GM21529 (cell line): ENCODE measurements at regions not wholly inside any gene's neighbourhood (a gene's known extent, or its start where the extent isn't known, plus 50 kb on each side); places are given as distances from the start of the nearest gene placed in this dataset.

Experiments
- ATAC-seq: cut with Tn5 transposase; IDR thresholded peaks from one replicate; pipeline ENCODE4 v1.9.1; 2021; ENCODE audit not compliant: unreplicated experiment

- no peak for ATAC-seq
Measured at GRCh38 chr6:138550346-138550767, 51.1 kb upstream of the NHSL1 start.

GRCh38 chr6:138554146-138554545, 54.9 kb upstream of the NHSL1 start:
- no peak for ATAC-seq

DNA sequence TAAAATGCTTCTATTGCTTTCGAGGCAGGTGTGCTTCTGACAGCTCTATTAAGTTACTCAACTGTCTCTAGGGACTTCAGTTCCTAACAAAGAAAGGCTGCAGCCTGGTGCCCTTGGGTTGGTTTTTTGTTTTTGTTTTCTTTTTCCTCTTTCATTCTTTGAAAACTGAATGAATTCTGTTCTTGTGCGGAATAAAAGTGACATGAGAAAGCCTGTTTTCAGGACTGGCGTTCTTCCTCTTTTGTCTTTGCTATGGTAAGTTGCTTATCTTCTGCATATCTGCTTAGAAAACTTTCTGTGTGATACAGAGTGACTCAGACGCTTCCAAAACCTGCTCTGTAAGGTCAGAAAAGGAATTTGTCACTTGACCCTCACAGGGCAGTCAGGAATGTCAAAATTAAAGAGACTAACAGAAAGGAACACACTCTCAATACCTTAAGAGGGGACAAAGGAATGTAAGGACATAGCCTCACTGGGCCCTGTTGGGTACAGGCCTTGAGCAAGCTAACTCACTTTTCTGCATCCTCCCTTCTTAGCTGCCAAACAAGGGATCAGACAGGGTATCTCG, 56.2 kb upstream of the NHSL1 start:
- ATAC-seq: no peak

GRCh38 chr6:138557147-138557546, 57.9 kb upstream of the NHSL1 start:
- ATAC-seq: no peak

GRCh38 chr6:138559143-138559542, 59.8 kb upstream of the NHSL1 start:
- no peak for ATAC-seq

GRCh38 chr6:138560130-138560860, 61.0 kb upstream of the NHSL1 start:
- no peak for ATAC-seq

DNA sequence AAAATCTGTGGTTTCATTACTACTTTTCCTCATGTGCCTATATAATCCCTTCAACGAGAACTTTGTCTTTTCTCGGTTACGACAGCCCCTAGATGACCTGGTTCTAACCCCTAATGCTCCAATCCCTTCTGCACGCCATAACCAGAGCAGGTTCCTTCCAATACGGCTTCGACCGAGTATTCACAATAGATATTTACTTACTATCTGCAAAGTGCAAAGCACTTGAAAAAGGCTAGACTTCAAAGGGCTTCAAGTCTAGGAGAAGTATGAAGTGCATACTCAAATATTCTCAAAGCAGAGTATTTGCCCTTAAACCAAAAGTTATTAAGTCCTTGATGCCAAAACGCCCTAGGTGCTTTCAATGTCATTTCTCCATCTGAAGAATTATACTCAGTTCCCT, 63.4 kb upstream of the NHSL1 start:
- no peak for ATAC-seq

DNA sequence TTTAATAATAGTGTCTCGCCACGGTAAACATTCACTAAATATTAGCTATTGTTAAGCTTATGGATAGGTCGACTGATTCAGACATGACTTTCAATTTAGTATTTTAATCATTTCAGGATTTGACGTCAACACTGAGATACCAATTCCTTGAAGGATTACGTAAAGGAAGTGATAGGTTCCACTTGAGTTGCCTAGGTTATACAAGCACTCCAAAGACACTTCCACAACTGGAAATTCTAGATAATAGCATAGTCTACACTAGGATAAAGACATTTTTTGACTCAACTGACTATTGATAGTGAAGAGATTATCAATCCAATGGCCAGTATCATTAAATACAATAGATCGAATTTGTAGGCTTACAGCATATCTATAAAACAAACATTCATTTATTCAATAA, 63.9 kb upstream of the NHSL1 start:
- no peak for ATAC-seq

DNA sequence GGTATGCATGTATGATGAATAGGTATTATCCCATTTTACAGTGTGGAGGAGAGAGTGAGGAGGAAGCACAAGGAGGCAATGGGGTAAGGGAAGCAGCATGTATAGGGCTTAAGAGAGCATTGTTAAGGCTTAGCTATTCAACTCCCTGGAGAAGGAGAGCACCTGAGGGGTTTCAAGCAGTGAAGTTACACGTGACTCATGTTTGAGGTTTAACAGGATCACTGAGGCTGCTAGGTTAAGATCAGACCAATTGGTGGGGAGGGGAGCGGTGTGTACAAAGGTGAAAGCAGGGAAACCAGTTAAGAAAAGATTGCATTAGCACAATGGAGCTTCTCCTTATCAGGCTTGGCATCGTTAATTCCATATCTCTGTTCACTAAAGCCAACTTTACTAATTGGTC, 64.4 kb upstream of the NHSL1 start:
- ATAC-seq: no peak

DNA sequence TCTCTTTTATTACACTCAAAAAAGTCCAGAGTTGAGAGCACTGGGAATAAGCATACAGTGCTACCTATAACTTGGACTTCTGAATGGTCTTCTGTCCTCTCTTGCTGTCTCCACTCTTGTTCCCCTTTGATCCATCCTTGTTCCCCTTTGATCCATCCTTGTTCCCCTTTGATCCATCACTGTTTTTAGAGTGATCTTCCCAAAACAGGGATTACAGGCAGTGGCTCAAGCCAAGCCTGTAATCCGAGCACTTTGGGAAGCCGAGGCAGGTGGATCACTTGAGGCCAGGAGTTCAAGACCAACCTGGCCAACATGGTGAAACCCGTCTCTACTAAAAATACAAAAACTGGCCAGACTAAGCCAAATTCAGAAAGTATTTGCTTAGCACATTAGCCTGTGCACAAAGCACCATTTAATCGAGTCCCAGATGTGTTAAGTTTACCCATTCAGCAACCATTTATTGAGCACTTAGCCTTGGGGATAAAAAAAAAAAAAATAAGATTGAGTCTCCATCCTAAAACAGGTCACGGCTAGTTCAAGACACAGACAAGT, 65.0 kb upstream of the NHSL1 start:
- no peak for ATAC-seq

GRCh38 chr6:138567052-138567451, 67.8 kb upstream of the NHSL1 start:
- no peak for ATAC-seq

DNA sequence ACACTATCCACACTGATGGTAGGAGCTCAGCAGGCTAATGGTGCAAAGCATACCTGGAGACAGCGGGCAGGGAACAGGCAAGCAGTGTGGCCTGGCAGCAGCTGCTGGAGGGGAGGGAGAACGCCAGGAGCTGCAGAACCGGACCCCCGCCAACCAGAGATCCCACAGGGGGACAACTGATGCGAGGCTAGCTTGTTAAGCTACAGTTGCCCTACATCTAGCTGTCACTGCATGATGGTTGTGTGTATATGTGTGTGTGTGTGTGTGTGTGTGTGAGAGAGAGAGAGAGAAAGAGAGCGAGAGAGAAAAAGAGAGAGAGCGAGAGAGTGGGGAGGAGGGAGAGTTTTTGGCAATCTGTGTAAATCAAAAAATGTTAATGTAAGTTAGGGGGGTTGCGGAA, 69.7 kb upstream of the NHSL1 start:
- ATAC-seq: no peak

GRCh38 chr6:138569554-138569953, 70.3 kb upstream of the NHSL1 start:
- ATAC-seq: no peak

- ATAC-seq: no peak
Measured at GRCh38 chr6:138569970-138570724, 70.9 kb upstream of the NHSL1 start.

DNA sequence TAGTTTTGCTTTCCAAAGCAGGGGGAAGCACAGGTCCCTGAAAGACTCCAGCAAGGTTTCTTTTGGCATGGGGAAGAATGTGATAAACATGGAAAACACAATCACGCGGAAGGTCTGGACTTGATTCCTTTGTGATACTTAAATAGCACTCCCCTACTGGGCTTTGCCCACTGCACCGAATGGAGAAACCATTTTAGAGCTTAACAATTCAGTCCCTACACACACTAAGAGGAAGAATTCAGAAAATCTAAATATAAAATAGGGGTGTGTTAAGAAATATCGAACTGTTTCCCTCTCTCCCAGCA, 71.4 kb upstream of the NHSL1 start:
- ATAC-seq: no peak

- no peak for ATAC-seq
Measured at GRCh38 chr6:138571181-138571580, 71.9 kb upstream of the NHSL1 start.

DNA sequence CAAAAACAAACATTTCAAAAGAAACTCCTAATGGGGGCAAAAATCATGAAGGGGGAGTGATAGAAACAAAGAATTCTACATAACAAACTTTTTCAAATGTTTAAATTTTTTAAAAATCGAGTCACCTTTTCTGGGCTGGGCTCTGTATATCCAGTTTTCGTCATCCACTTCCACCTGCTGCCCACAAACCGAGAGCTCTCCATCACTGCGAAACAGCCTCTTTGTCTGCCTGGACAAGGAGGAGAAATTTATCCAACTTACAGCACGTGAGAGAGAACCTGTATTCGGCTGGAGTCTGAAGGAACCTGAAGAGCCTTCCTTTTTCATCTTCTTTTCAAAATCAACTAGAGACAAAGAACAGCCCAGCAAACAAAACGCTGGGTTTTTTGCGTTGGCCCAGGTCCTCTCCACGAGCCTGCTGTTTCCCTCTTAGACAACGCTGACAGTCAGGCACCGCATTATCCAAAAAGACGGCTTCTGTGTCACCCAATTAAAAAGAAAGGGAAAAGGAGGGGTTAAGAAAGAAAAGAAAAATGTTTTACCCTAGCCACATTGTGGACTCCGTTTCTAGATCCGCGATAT, 72.4 kb upstream of the NHSL1 start:
- no peak for ATAC-seq

- ATAC-seq: no peak
Measured at GRCh38 chr6:138572167-138572875, 73.0 kb upstream of the NHSL1 start.

GRCh38 chr6:138572885-138573284, 73.6 kb upstream of the NHSL1 start:
- no peak for ATAC-seq

- no peak for ATAC-seq
Measured at GRCh38 chr6:138575257-138575656, 76.0 kb upstream of the NHSL1 start.

DNA sequence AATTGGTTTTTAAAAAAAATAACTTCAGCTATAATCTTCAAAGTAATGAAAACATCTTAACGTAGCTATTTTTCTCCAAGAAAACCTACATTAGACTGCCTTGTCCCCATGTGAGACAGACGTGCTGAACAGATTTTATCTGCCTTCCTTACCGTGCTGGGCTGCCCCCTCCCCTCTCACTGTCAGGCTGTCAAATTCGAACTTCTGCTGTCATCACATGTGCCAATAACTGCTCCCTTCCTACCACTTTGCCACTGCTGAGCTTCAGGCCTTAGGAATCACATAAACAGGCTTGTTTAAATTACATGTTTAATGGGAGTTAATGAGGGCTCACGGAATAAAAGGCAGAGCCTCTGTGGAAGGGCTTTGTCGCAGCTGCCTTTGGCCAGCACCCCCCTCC, 77.0 kb upstream of the NHSL1 start:
- ATAC-seq: no peak
